ENCODE measurements at regions not wholly inside any gene's neighbourhood (a gene's known extent, or its start where the extent isn't known, plus 50 kb on each side); places are given as distances from the start of the nearest gene placed in this dataset.
"Not testable (repeated sequence)": the region's sequence is repeated elsewhere in the genome, so short reads cannot be mapped to it uniquely, and the experiment has no call there.

- no peak overlapping the region for H3K27ac Mint-ChIP-seq
- H3K36me3 Mint-ChIP-seq: no peaks in the 10 kb centered on the region
- no peak overlapping the region for H3K4me3 Mint-ChIP-seq
- peaks cover 5% of the 10 kb centered on the region for H3K4me1 Mint-ChIP-seq (ENCODE audit: unreplicated experiment)
- no peak for TF ChIP-seq CTCF (conservative IDR thresholded peaks at IDR 0.05)
- no peak for DNase-seq (ENCODE audit: extremely low spot score, unreplicated experiment)
- no peaks in the 10 kb centered on the region for H3K27me3 Mint-ChIP-seq
- H3K9me3 Mint-ChIP-seq: no peaks in the 10 kb centered on the region
These were observed 133.1 kb upstream of the IGSF10 start for GRCh38 chr3:151593928-151594327.

GRCh38 chr3:151592287-151592686 is 131.4 kb upstream of the IGSF10 start:
- H3K27ac Mint-ChIP-seq: no peak overlapping the region
- H3K4me3 Mint-ChIP-seq: no peak overlapping the region
- peaks cover 2% of the 10 kb centered on the region for H3K27me3 Mint-ChIP-seq
- peaks cover 5% of the 10 kb centered on the region for H3K4me1 Mint-ChIP-seq (ENCODE audit: unreplicated experiment)
- no peaks in the 10 kb centered on the region for H3K9me3 Mint-ChIP-seq
- no peak for DNase-seq (ENCODE audit: extremely low spot score, unreplicated experiment)
- TF ChIP-seq CTCF (conservative IDR thresholded peaks at IDR 0.05): no peak
- H3K36me3 Mint-ChIP-seq: no peaks in the 10 kb centered on the region

GRCh38 chr3:151591441-151591840 is 130.6 kb upstream of the IGSF10 start:
- DNase-seq (ENCODE audit: extremely low spot score, unreplicated experiment): no peak
- H3K27me3 Mint-ChIP-seq: peaks cover 2% of the 10 kb centered on the region
- TF ChIP-seq CTCF (conservative IDR thresholded peaks at IDR 0.05): no peak
- peaks cover 5% of the 10 kb centered on the region for H3K4me1 Mint-ChIP-seq (ENCODE audit: unreplicated experiment)
- H3K9me3 Mint-ChIP-seq: no peaks in the 10 kb centered on the region
- H3K36me3 Mint-ChIP-seq: no peaks in the 10 kb centered on the region
- no peak overlapping the region for H3K27ac Mint-ChIP-seq
- no peak overlapping the region for H3K4me3 Mint-ChIP-seq

DNA sequence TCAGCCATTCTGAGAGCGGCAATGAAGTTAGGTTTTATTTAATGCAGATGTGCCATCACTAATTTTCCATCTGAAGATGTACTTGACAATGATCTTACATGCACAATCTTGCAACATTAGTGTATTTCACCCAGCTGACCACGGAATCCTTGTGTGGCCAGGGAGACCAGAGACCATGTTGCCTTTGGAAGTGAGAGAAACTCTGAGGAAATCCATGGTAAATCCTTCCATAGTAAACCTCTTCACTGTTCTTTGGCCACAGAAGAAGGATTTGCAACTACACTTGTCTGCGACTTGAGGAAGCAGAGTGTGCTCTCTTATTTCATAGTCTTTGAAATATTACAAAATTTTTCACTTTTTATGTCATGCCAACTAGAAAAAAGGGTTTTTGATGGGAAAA is 128.4 kb upstream of the IGSF10 start:
- peaks cover 2% of the 10 kb centered on the region for H3K27me3 Mint-ChIP-seq
- no peak for DNase-seq (ENCODE audit: extremely low spot score, unreplicated experiment)
- H3K4me3 Mint-ChIP-seq: no peak overlapping the region
- no peaks in the 10 kb centered on the region for H3K9me3 Mint-ChIP-seq
- no peak for TF ChIP-seq CTCF (conservative IDR thresholded peaks at IDR 0.05)
- H3K4me1 Mint-ChIP-seq (ENCODE audit: unreplicated experiment): peaks cover 9% of the 10 kb centered on the region
- no peaks in the 10 kb centered on the region for H3K36me3 Mint-ChIP-seq
- no peak overlapping the region for H3K27ac Mint-ChIP-seq

DNA sequence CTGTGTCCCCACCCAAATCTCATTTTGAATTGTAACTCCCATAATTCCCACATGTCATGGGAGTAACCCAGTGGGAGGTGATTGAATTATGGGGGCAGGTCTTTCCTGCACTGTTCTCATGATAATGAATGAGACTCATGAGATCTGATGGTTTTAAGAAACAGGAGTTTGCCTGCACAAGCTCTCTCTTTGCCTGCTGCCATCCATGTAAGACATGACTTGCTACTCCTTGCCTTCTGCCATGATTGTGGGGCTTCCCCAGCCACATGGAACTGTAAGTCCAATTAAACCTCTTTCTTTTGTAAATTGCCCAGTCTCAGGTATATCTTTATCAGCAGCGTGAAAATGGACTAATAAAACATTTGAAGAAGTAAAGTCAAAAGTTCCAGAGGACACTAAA is 126.8 kb upstream of the IGSF10 start:
- H3K4me3 Mint-ChIP-seq; H3K36me3 Mint-ChIP-seq; H3K27me3 Mint-ChIP-seq; H3K27ac Mint-ChIP-seq; H3K9me3 Mint-ChIP-seq; DNase-seq (ENCODE audit: extremely low spot score, unreplicated experiment): not testable (repeated sequence)
- peaks cover 13% of the 10 kb centered on the region for H3K4me1 Mint-ChIP-seq (ENCODE audit: unreplicated experiment)

- H3K9me3 Mint-ChIP-seq: no peaks in the 10 kb centered on the region
- no peak for TF ChIP-seq CTCF (conservative IDR thresholded peaks at IDR 0.05)
- H3K4me3 Mint-ChIP-seq: no peak overlapping the region
- peaks cover 2% of the 10 kb centered on the region for H3K27me3 Mint-ChIP-seq
- DNase-seq (ENCODE audit: extremely low spot score, unreplicated experiment): no peak
- H3K36me3 Mint-ChIP-seq: no peaks in the 10 kb centered on the region
- peaks cover 26% of the 10 kb centered on the region for H3K4me1 Mint-ChIP-seq (ENCODE audit: unreplicated experiment)
- no peak overlapping the region for H3K27ac Mint-ChIP-seq
These were observed 123.7 kb upstream of the IGSF10 start for GRCh38 chr3:151584566-151584965.

Data from type B pancreatic cell (in vitro differentiated cells).